ENCODE measurements at regions not wholly inside any gene's neighbourhood (a gene's known extent, or its start where the extent isn't known, plus 50 kb on each side); places are given as distances from the start of the nearest gene placed in this dataset.

DNA sequence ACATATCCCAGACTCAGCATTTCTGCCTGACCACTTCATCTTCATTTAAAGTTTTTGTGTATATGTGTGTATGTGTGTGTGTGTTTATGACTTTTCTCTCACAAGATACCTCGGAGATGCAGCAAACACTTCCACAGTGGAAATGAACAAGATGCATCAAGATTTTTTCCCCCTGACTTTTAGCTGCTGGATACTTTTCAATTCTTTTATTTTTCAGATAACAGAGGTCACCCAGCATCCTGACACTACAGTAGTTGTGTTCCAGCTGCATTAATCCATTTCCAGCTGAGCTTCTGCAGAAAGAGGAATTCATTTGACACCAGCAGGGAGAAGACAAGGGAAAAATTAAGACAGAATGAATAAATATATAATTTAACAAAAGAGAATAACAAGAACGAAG lies 130.2 kb upstream of the PSMD7 start:
- 44 to 85% (median 53%) methylated on average over 2 of the region's 2 CpGs for WGBS, 5 donors
- Histone ChIP-seq H3K4me3 (no peak overlapping the region), H3K4me1 (no peaks in the 10 kb centered on the region), H3K27me3 (replicated peaks in 1 of 7) (no peaks in the 10 kb centered on the region), H3K9me3 (peaks cover 0 to 9% (median 0%) of the 10 kb centered on the region in 8 donors), H3K27ac (no peak overlapping the region), H3K36me3 (no peaks in the 10 kb centered on the region)
- DNase-seq: no peak
- intact Hi-C loops (cut with DNase I; ENCODE audit: low total_unique reads): no loop called here
- TF ChIP-seq POLR2A (IDR thresholded peaks at IDR 0.05): no peak
- no peak for TF ChIP-seq POLR2AphosphoS5 (IDR thresholded peaks at IDR 0.05)
- TF ChIP-seq, protein P1, sequence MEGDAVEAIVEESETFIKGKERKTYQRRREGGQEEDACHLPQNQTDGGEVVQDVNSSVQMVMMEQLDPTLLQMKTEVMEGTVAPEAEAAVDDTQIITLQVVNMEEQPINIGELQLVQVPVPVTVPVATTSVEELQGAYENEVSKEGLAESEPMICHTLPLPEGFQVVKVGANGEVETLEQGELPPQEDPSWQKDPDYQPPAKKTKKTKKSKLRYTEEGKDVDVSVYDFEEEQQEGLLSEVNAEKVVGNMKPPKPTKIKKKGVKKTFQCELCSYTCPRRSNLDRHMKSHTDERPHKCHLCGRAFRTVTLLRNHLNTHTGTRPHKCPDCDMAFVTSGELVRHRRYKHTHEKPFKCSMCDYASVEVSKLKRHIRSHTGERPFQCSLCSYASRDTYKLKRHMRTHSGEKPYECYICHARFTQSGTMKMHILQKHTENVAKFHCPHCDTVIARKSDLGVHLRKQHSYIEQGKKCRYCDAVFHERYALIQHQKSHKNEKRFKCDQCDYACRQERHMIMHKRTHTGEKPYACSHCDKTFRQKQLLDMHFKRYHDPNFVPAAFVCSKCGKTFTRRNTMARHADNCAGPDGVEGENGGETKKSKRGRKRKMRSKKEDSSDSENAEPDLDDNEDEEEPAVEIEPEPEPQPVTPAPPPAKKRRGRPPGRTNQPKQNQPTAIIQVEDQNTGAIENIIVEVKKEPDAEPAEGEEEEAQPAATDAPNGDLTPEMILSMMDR (IDR thresholded peaks at IDR 0.05 in 8 of 11, conservative IDR thresholded peaks at IDR 0.05 in 3 of 11): no peak

DNA sequence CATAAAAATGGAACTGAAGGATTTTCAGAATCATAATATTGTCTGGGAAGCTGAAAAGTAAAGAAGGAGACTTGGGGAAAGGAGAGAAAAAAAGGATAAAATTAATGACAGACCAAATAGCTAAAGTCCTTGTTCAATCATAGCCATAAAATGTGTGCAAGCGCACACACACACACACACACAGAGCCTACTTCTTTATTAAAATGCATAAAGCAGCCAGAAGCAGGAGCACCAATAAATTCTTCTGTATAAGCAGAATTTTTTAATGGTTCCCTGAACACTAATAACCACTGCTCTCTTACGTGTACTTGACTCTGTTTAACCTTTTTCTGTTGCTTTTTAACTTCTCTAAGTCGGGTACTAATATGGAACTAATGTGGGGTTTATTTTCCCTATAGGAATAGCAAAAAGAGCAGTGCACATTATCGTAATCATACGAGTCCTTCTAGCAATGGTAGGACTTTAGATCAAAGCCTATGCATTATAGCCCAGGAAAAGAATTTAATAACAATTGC lies 131.0 kb upstream of the PSMD7 start:
- WGBS, 5 donors: 58 to 79% (median 70%) methylated on average over 5 of the region's 5 CpGs
- Histone ChIP-seq H3K4me3 (no peak overlapping the region), H3K4me1 (no peaks in the 10 kb centered on the region), H3K27ac (no peak overlapping the region), H3K27me3 (replicated peaks in 1 of 7) (no peaks in the 10 kb centered on the region), H3K9me3 (peaks cover 0 to 17% (median 6%) of the 10 kb centered on the region in 8 donors), H3K36me3 (no peaks in the 10 kb centered on the region)
- TF ChIP-seq, protein P1 (IDR thresholded peaks at IDR 0.05 in 8 of 11, conservative IDR thresholded peaks at IDR 0.05 in 3 of 11): no peak
- TF ChIP-seq POLR2A (IDR thresholded peaks at IDR 0.05) (no peak), POLR2AphosphoS5 (IDR thresholded peaks at IDR 0.05) (no peak)
- DNase-seq: no peak
- intact Hi-C loops (cut with DNase I; ENCODE audit: low total_unique reads): no loop called here

DNA sequence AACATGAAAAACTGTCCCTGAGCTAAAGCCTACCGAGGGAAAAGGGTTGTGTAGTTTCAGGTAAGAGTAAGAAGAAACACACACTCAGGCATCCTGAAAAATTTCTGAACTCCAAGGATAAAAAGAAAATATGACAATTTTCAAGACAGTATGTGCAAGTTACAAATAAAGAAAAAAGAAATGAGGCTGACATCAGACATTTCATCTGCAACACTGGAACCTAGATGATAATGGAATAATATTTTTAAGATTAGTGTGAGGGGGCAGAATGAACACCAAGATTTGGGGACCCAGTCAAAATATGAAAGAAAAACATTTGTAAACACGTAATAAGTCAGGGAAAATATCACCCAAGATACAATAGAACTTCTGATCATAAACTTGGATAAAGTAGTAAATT lies 135.9 kb upstream of the PSMD7 start:
- H3K4me3 ChIP-seq: no peak overlapping the region
- 72 to 79% (median 77%) methylated on average over 2 of the region's 2 CpGs for WGBS, 5 donors
- no peaks in the 10 kb centered on the region for H3K27me3 ChIP-seq (replicated peaks in 1 of 7)
- no peak overlapping the region for H3K27ac ChIP-seq
- intact Hi-C loops (cut with DNase I; ENCODE audit: low total_unique reads): no loop called here
- TF ChIP-seq POLR2A (IDR thresholded peaks at IDR 0.05) (no peak), POLR2AphosphoS5 (IDR thresholded peaks at IDR 0.05) (no peak)
- TF ChIP-seq, protein P1 (IDR thresholded peaks at IDR 0.05 in 8 of 11, conservative IDR thresholded peaks at IDR 0.05 in 3 of 11): no peak
- H3K36me3 ChIP-seq: no peaks in the 10 kb centered on the region
- H3K9me3 ChIP-seq: peaks cover 0 to 23% (median 11%) of the 10 kb centered on the region in 8 donors
- no peaks in the 10 kb centered on the region for H3K4me1 ChIP-seq
- no peak for DNase-seq

DNA sequence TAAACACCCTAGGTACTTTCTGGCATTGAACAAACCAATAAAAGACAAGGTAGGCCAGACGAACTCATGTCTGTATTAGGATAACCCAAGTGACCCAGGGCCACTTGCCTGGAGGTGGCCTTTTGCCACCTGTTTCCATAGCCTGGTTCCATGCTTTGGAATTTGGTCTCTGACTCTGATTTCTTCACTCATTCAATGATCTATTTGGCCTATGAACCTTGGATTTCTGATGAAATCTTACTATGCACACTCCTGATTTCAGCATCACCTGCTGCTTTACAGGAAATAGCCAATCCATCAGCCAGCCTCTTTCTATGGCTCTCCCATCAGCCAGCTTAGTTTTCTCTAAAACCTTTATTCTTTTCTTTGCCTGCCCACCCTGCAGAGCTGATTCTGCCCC lies 142.8 kb upstream of the PSMD7 start:
- no peak for TF ChIP-seq POLR2AphosphoS5 (IDR thresholded peaks at IDR 0.05)
- TF ChIP-seq POLR2A (IDR thresholded peaks at IDR 0.05): no peak
- TF ChIP-seq, protein P1 (IDR thresholded peaks at IDR 0.05 in 8 of 11, conservative IDR thresholded peaks at IDR 0.05 in 3 of 11): no peak
- DNase-seq: no peak
- peaks cover 0 to 26% (median 8%) of the 10 kb centered on the region in 8 donors for H3K9me3 ChIP-seq
- H3K36me3 ChIP-seq: no peaks in the 10 kb centered on the region
- no peak overlapping the region for H3K27ac ChIP-seq
- H3K4me1 ChIP-seq: no peaks in the 10 kb centered on the region
- WGBS, 5 donors: 20 to 46% (median 36%) methylated on average over 1 of the region's 1 CpG
- H3K4me3 ChIP-seq: no peak overlapping the region
- peaks cover 0 to 5% (median 0%) of the 10 kb centered on the region in 7 donors for H3K27me3 ChIP-seq (replicated peaks in 1 of 7)
- intact Hi-C loops (cut with DNase I; ENCODE audit: low total_unique reads): no loop called here

Data from spleen (tissue), 11 donors.